H7 (cell line): ENCODE measurements at regions not wholly inside any gene's neighbourhood (a gene's known extent, or its start where the extent isn't known, plus 50 kb on each side); places are given as distances from the start of the nearest gene placed in this dataset.
"Not testable (repeated sequence)": the region's sequence is repeated elsewhere in the genome, so short reads cannot be mapped to it uniquely, and the experiment has no call there.

Experiments used
- DNase-seq: peaks from one replicate; pipeline ENCODE4 v3.0.0; 2012
- H3K27me3 ChIP-seq: 2 replicates; pipeline ENCODE4 v1.6.0; 2011; ENCODE audit warnings: mild to moderate bottlenecking, low read length; ENCODE audit not compliant: control insufficient read depth, insufficient read depth
- H3K36me3 ChIP-seq: replicated peaks from 2 replicates; pipeline ENCODE4 v1.5.1; 2011; ENCODE audit warnings: low read length; ENCODE audit not compliant: control insufficient read depth, insufficient read depth
- H3K4me3 ChIP-seq: 2 replicates; pipeline ENCODE4 v1.5.1; 2011; ENCODE audit warnings: low read depth, mild to moderate bottlenecking, control low read depth, low read length, moderate library complexity; ENCODE audit not compliant: insufficient read depth

DNA sequence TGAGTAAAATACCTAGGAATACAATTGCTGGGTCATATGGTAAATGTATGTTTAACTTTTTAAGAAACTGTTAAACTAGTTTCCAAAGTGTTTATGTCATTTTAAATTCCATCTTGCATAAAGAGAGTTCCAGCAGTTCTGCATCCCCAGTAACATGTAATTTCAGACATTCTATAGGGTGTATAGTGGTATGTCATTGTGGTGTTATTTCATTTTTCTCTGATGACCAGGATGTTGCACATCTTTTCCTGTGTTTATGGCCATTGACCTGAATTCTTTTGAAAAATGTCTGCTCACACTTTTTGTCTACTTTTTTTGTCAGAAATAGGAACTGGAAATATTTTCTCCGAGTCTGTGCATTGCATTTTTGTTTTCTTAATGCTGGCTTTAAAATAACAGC is 128.9 kb downstream of the TMEM200A start:
- Histone ChIP-seq H3K36me3 (no peaks in the 10 kb centered on the region), H3K4me3 (no peak overlapping the region), H3K27me3 (no peaks in the 10 kb centered on the region)
- no peak for DNase-seq

DNA sequence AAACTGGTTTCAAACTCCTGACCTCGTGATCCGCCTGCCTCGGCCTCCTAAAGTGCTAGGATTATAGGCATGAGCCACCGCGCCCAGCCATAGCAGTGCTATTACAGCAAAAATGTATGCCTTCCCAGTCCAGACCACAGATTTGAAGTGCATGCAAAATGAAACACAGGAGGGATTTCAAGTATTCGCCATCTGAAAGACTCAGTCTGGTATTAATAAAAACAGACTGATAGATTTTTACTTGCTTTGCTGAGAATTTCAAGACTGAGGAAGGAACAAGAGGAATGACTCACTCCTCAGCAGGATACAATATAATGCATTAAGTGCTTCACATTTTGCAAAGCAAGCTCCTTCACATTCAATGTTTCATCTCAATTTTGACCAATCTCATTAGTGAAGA is 134.9 kb downstream of the TMEM200A start:
- DNase-seq, result no peak
- H3K27me3 ChIP-seq, result no peaks in the 10 kb centered on the region
- no peaks in the 10 kb centered on the region for H3K36me3 ChIP-seq
- H3K4me3 ChIP-seq, result no peak overlapping the region

DNA sequence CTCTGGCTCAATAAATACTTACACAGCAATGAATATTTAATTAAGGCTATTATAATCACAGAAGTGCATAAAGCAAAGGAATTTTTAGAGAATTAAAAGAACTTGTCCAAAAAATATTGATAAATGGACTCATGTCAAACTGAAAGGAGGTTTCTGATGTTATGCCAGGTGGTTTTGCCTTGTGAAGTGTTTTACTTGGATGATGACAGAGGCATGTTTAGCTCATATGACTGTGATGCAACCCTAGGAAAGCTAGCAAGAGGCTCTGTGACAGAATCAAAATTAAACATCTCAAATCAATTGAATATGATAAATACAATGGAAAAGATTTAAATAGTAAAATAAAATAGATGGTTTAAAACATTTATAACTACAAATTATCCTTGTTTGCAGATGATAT is 137.3 kb downstream of the TMEM200A start:
- H3K4me3 ChIP-seq, result no peak overlapping the region
- no peak for DNase-seq
- no peaks in the 10 kb centered on the region for H3K36me3 ChIP-seq
- H3K27me3 ChIP-seq, result no peaks in the 10 kb centered on the region

DNA sequence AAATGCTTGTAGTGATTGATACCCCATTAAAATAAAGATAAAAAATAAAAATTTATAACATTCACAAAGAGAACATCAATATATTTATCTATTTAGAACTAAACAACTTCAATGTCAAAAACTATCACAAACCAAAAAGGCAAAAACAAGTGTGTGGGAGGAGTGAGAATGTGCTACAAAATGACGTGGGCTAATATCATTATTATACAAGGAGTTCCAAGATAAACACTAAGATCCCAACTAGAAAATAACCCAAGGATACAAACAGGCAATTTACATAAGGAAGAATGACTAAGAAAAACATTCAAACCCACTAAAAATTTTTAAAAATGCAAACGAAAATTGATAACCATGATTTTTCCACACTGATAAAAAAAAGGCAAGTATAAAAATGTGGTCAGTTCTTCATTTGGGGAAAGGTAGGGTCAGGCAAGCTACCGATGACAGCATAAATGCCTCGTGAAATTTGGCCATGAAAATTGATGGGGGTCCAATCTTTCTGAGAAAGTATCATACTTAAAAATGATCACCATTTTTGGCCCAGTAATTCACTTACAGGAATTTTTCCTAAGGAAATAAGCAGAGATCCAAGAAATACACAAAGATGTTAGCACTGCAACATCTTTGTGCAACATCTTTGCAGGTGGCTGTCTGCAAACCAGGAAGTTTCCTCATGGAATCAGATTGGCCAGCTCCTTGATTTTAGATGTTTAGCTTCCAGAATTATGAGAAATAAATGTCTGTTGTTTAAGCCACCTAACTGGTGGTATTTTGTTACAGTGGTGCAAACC is 140.2 kb downstream of the TMEM200A start:
- H3K36me3 ChIP-seq, result no peaks in the 10 kb centered on the region
- DNase-seq, result no peak
- no peaks in the 10 kb centered on the region for H3K27me3 ChIP-seq
- H3K4me3 ChIP-seq, result no peak overlapping the region

DNA sequence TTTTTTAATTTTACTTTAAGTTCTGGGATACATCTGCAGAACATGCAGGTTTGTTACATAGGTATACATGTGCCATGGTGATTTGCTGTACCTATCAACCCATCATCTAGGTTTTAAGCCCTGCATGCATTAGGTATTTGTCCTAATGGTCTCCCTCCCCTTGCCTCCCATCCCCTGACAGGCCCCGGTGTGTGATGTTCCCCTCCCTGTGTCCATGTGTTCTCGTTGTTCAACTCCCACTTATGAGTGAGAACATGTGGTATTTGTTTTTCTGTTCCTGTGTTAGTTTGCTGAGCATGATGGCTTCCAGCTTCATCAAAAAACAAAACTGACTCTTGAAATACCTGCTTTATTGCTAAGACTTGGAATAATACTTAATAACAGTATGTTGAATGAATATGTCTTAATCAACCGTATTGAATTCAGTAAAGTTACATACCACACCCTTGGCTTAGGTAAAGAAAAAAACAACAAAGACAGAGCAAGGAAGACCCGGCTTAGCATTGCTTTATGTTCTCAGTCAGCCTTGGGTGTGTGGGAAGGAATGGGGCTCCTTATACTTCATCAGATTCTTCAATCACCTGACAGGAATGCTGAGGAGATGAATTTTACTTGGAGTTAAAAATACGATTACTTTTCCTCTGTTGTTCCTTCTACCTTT is 141.3 kb downstream of the TMEM200A start:
- H3K36me3 ChIP-seq, result not testable (repeated sequence)

DNA sequence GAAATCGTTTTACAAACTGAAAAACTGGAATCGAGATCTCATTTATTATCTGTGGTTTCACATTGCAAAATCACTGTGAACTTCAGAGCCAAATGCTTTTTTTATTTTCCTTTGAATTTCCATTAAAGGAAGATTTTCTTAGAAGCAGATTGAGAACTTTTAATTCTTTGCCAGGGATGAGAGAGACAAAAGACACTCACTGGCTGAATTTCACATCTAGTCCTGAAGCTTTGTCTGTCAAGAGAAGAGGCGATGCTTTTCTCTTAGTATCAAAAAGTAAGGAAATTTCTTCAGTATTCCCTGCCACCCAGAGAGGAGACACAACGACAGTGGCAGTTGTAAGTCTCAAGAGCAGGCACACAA is 141.8 kb downstream of the TMEM200A start:
- H3K27me3 ChIP-seq, result no peaks in the 10 kb centered on the region
- no peak for DNase-seq
- H3K36me3 ChIP-seq, result no peaks in the 10 kb centered on the region
- H3K4me3 ChIP-seq, result no peak overlapping the region

More for the DNA sequence above, 141.3 kb downstream of the TMEM200A start:
- H3K4me3 ChIP-seq, H3K27me3 ChIP-seq, DNase-seq: not testable (repeated sequence)

DNA sequence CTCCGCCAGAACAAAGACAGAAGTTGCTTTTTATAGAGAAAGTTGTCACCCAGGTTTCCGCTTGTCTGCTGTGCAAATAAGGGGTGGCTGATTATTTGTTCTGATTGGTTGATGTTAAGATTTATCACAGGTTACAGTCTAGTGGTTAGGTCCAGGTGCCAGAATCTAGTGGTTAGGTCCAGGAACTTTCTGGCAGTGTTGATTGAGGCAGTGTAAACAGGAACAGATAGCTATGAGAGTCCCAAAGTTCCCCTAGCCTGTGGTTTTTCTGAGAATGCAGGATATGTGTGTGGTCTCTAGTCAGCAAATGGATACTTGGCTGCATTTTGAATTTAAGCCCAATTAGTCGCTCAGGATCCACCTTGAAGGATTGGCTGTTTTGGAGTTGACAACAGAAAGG is 148.0 kb downstream of the TMEM200A start:
- Histone ChIP-seq H3K4me3 (no peak overlapping the region), H3K36me3 (no peaks in the 10 kb centered on the region), H3K27me3 (no peaks in the 10 kb centered on the region)
- no peak for DNase-seq

DNA sequence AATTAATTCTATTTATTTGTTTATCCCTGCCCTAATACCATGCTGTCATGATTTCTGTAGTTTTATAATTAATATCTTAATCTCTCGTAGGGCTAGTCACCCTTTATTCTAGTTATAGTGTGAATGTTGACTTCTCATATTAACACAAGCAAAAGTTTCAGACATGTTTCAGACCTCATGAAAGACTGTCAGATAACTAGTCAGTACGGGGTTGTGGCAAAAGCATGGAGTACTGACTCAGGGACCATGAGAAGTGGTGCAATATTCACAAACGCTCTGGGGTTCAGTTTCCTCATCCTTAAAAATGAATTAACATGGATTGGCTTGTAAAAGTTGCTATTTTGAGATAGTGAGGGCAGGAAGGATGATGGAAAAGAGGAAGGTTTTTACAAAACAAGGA is 148.9 kb downstream of the TMEM200A start:
- no peaks in the 10 kb centered on the region for H3K36me3 ChIP-seq
- no peaks in the 10 kb centered on the region for H3K27me3 ChIP-seq
- no peak overlapping the region for H3K4me3 ChIP-seq
- no peak for DNase-seq

DNA sequence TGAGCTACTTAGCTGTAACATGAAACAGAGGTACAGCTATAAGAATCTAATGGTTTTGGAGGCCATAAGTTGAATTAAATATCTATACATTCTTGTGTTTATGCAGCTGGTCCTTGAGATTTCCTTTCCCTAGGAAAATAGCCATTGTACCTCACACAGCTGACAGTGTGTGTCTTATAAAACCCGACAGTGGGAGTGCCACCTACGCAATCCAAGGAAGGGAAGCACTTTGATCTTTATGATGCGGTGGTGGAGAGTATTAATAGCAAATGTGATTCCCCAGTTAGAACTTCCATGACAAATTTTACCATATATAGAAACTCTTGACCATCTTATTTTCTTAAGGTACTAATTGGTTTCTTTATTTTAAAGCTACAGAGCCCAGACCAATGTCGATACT is 149.5 kb downstream of the TMEM200A start:
- H3K27me3 ChIP-seq, result no peaks in the 10 kb centered on the region
- no peak overlapping the region for H3K4me3 ChIP-seq
- no peaks in the 10 kb centered on the region for H3K36me3 ChIP-seq
- no peak for DNase-seq

DNA sequence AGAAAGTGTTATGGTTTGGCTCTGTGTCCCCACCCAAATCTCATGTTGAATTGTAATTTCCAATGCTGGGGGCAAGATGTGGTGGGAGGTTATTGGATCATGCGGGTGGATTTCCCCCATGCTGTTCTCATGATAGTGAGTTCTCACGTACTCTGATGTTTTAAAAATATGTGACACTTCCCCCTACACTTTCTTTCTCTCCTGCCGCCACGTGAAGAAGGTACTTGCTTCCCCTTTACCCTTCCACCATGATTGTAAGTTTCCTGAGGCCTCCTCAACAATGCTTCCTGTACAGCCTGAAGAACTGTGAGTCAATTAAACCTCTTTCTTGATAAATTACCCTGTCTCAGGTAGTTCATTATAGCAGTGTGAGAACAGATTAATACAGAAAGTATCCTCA is 150.8 kb downstream of the TMEM200A start:
- Histone ChIP-seq H3K36me3 (no peaks in the 10 kb centered on the region), H3K27me3 (no peaks in the 10 kb centered on the region)

DNA sequence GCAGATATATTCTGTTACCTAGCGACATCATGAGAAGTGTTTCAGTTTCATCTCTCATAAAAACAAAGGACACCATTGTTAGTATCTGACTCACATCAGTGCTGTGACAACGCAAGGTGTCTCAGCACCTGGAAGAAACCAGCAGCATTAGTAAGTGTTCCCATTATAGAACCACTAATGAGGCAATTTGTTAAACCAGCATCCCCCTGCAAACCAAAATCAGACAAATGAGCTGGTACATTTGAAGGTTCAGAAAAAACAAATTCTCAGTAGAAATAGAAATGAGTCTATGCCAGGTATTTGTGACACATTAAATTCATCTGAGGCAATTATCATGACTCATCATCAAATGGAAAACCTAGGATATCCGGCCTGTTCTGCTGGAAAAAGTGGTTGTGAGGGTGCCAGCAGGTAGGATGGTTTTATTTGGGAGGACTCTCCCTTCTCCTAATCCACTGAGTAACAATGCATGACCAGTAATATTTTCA is 151.7 kb downstream of the TMEM200A start:
- no peak for DNase-seq
- no peaks in the 10 kb centered on the region for H3K36me3 ChIP-seq
- H3K27me3 ChIP-seq, result no peaks in the 10 kb centered on the region
- H3K4me3 ChIP-seq, result no peak overlapping the region

More for the DNA sequence above, 150.8 kb downstream of the TMEM200A start:
- DNase-seq, result no peak
- H3K4me3 ChIP-seq, result no peak overlapping the region

DNA sequence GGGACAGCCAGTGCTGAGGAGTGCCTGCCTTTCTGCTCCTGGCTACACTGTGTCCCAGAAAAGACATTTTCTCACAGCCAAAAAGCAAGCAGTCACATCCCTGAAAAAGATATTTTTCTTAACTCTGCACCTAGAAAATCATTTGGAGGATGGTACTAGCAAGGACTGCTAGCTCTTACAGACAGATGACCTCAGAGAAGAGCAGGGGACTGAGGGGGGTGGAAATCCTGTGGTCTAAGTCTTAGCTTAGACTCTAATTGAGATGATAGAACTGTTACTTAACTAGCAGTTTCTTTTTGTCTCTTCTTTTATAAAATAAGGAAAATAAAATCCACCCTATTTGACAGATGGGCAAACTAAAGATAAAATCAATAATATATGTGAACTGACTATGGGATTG is 152.8 kb downstream of the TMEM200A start:
- no peak overlapping the region for H3K4me3 ChIP-seq
- no peak for DNase-seq

DNA sequence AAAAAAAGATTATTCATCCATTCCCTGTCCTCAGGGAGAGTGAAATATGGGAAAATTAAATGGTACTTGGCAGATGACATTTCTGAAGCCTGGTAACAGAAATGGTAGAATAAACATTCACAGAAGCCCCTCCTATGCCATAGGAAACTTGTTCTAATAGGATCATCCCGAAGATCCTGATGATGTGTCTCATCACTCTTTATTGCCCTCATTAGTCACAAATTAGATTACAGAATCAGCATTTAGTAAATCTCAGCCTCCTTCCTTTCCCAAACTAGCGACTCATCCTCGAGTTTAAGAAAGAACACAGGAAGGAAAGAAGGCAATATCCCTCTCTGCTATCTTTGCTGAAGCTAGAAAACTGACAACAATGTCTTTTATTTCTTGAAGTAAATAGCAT is 154.4 kb downstream of the TMEM200A start:
- H3K4me3 ChIP-seq, result no peak overlapping the region
- H3K36me3 ChIP-seq, result no peaks in the 10 kb centered on the region
- no peak for DNase-seq
- no peaks in the 10 kb centered on the region for H3K27me3 ChIP-seq

More for the DNA sequence above, 152.8 kb downstream of the TMEM200A start:
- no peaks in the 10 kb centered on the region for H3K27me3 ChIP-seq
- H3K36me3 ChIP-seq, result no peaks in the 10 kb centered on the region

DNA sequence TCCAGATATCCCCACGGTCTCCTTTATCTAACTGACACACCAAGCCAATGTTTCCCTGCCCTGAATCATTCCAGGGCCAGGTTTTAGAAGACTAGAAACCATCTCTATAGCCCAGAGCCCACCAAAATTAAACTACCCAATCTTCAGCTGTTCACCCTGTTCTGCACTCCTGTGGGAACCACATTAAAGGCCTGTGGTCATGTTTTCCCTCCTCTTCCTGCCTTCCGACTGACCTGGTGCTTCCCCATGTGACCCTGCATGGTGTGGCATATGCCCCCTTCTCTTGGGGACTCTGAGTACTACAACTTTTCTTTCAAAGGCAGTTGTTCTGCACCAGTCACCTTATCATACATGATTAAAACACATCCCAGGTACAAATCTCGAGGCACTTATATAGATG is 155.0 kb downstream of the TMEM200A start:
- Histone ChIP-seq H3K4me3 (no peak overlapping the region), H3K27me3 (no peaks in the 10 kb centered on the region)
- no peak for DNase-seq

DNA sequence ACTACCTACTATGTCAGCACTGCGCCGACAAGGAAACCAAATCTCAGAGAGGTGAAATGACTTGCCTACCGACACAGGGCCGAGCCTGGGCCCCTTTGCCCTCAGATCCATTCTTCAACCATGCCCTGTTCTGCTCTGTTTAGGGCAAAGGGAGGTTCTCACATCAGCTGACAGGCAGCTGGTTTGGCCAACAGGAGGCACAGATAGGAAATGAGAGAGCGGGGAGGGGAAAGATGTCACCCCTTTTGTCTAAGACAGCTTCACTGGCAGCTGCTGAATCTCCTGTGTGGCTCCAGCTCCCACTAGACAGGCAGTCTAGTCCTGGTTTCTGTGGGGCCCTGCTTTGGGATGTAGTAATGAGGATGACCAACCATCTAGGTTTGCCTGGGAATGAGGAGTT is 158.7 kb downstream of the TMEM200A start:
- Histone ChIP-seq H3K36me3 (no peaks in the 10 kb centered on the region), H3K27me3 (no peaks in the 10 kb centered on the region), H3K4me3 (no peak overlapping the region)
- DNase-seq, result peak; percentile 6

More for the DNA sequence above, 155.0 kb downstream of the TMEM200A start:
- no peaks in the 10 kb centered on the region for H3K36me3 ChIP-seq
